ENCODE measurements at regions not wholly inside any gene's neighbourhood (a gene's known extent, or its start where the extent isn't known, plus 50 kb on each side); places are given as distances from the start of the nearest gene placed in this dataset.

- Histone ChIP-seq H3K36me3 (ENCODE audit: low read depth, missing control alignments) (no peaks in the 10 kb centered on the region), H3K9me3 (no peaks in the 10 kb centered on the region), H3K27ac (no peak overlapping the region), H3K27me3 (no peaks in the 10 kb centered on the region), H3K4me1 (no peaks in the 10 kb centered on the region), H3K4me3 (no peak overlapping the region)
- no peak for TF ChIP-seq CTCF (IDR thresholded peaks at IDR 0.05)
- TF ChIP-seq POLR2A (IDR thresholded peaks at IDR 0.05): no peak
- 66 to 67% methylated on average over 1 of the region's 1 CpG for WGBS, 2 donors
- DNase-seq: no peak
- intact Hi-C loops (cut with DNase I; ENCODE audit: low total_unique reads): no loop called here
Measured at GRCh38 chr18:42471885-42472284, 516.9 kb downstream of the PIK3C3 start.

- TF ChIP-seq CTCF (IDR thresholded peaks at IDR 0.05) (no peak), POLR2A (IDR thresholded peaks at IDR 0.05) (no peak)
- no peak overlapping the region for H3K27ac ChIP-seq
- no peaks in the 10 kb centered on the region for H3K4me1 ChIP-seq
- no peak overlapping the region for H3K4me3 ChIP-seq
- no peaks in the 10 kb centered on the region for H3K36me3 ChIP-seq (ENCODE audit: low read depth, missing control alignments)
- no peaks in the 10 kb centered on the region for H3K27me3 ChIP-seq
- DNase-seq: no peak
- H3K9me3 ChIP-seq: no peaks in the 10 kb centered on the region
- whole genome bisulfite sequencing, 2 donors: 72 to 80% methylated on average over 6 of the region's 6 CpGs
- intact Hi-C loops (cut with DNase I; ENCODE audit: low total_unique reads): no loop called here
Measured at GRCh38 chr18:42473611-42474010, 518.6 kb downstream of the PIK3C3 start.

- DNase-seq: no peak
- no peaks in the 10 kb centered on the region for H3K27me3 ChIP-seq
- no peaks in the 10 kb centered on the region for H3K36me3 ChIP-seq (ENCODE audit: low read depth, missing control alignments)
- TF ChIP-seq CTCF (IDR thresholded peaks at IDR 0.05) (no peak), POLR2A (IDR thresholded peaks at IDR 0.05) (no peak)
- H3K4me3 ChIP-seq: no peak overlapping the region
- no peaks in the 10 kb centered on the region for H3K9me3 ChIP-seq
- H3K4me1 ChIP-seq: no peaks in the 10 kb centered on the region
- H3K27ac ChIP-seq: no peak overlapping the region
- intact Hi-C loops (cut with DNase I; ENCODE audit: low total_unique reads): no loop called here
Measured at GRCh38 chr18:42474577-42474976, 519.5 kb downstream of the PIK3C3 start.

GRCh38 chr18:42475157-42475556 is 520.1 kb downstream of the PIK3C3 start:
- no peaks in the 10 kb centered on the region for H3K36me3 ChIP-seq (ENCODE audit: low read depth, missing control alignments)
- no peak overlapping the region for H3K4me3 ChIP-seq
- WGBS, 2 donors: 83 to 100% methylated on average over 1 of the region's 1 CpG
- DNase-seq: no peak
- H3K4me1 ChIP-seq: no peaks in the 10 kb centered on the region
- no peaks in the 10 kb centered on the region for H3K27me3 ChIP-seq
- no peaks in the 10 kb centered on the region for H3K9me3 ChIP-seq
- no peak overlapping the region for H3K27ac ChIP-seq
- intact Hi-C loops (cut with DNase I; ENCODE audit: low total_unique reads): no loop called here
- TF ChIP-seq CTCF (IDR thresholded peaks at IDR 0.05): no peak
- TF ChIP-seq POLR2A (IDR thresholded peaks at IDR 0.05): no peak

- TF ChIP-seq CTCF (IDR thresholded peaks at IDR 0.05) (no peak), POLR2A (IDR thresholded peaks at IDR 0.05) (no peak)
- Histone ChIP-seq H3K4me1 (no peaks in the 10 kb centered on the region), H3K36me3 (ENCODE audit: low read depth, missing control alignments) (no peaks in the 10 kb centered on the region), H3K4me3 (no peak overlapping the region), H3K27ac (no peak overlapping the region), H3K9me3 (no peaks in the 10 kb centered on the region), H3K27me3 (no peaks in the 10 kb centered on the region)
- intact Hi-C loops (cut with DNase I; ENCODE audit: low total_unique reads): no loop called here
- no peak for DNase-seq
Measured at GRCh38 chr18:42477267-42477666, 522.2 kb downstream of the PIK3C3 start.

All from testis (tissue), 2 donors.